ENCODE measurements at regions not wholly inside any gene's neighbourhood (a gene's known extent, or its start where the extent isn't known, plus 50 kb on each side); places are given as distances from the start of the nearest gene placed in this dataset.

GRCh38 chr15:94164202-94164807 lies 67.1 kb upstream of the MCTP2 start:
- TF ChIP-seq CTCF (IDR thresholded peaks at IDR 0.05) = peak; percentile 59 to 88 (median 74)
- no peak for TF ChIP-seq POLR2A (IDR thresholded peaks at IDR 0.05)
